ENCODE measurements at regions not wholly inside any gene's neighbourhood (a gene's known extent, or its start where the extent isn't known, plus 50 kb on each side); places are given as distances from the start of the nearest gene placed in this dataset.

DNA sequence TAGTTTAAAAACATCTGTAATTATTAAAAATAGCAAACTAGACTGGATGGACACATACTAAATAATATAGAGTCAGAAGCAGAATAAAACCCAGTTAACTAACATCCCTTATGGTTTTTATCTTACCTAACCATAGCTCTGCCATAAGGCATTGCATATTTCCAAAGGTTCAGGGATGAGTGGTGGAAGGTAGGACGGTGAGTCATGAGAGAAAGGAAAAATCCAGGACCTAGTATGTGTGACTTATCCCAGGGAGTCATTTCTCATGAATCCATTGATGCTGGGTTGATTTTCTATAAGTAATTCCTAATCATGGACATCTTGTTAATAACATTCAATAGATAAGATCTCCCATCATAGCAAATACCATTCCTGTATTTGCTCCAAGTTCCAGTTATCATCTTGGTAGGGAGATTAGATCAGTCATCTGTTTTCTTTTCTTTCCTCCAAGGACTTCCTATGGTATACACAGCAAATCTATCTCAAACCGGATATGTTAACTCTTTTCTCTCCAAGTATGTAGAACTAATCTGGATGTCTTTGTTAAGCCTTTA is 490.7 kb upstream of the B3GALT2 start:
- no peak for DNase-seq

DNA sequence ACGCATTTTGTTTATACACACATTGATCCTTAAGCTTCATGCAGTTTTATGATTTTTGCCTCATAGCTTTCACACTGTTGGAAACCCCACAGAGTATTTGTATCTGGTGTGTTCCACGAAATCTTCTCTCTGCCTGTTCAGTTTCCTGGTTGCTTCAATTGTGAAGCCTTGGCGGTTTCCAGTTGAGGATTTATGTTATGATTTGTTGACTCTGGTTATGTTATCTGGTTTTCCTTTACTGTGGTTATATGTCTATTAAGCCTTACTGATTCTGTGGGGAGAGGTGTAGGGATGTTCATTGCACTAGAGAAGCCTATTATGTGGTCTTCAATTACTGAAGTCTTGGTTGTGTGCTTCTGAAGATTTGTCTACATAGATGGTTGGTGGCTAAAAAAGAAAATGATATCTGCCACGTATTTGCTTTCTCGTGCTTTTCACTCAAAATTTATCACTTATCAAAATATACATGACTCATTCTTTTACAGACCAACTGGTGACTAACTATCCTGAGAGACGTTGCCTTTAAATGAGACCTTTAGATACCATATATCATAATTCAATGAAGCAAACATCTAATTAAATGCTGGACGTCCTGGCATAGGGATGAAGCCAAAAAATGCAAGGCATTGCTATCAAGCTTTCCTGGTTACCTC is 488.0 kb upstream of the B3GALT2 start:
- DNase-seq: no peak

DNA sequence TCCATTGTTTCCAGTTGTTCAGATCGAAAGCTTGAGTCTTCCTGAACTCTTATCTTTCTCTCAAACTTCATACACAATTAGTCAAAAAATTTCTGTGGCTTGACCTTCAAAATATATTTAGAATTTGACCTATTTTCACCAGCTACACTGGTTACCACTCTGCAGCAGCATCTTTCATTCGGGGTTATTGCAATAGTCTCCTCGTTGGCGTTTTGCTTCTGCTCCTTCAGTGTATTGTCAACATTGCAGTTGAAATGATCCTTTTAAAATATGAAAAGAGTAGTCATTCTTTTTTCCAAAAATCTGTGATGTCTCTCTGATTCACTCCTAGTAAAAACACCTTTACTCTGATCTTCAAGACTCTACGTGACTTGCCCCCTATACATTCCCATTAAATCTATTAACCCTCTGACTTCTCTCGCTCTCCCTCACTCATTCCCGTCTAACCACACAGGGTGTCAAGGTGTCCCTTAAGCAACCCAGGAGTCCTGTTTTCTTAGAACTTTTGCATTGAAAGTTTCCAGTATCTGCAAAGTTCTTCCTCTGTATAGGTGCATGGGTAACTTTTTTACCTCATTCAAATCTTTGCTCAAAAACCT is 480.2 kb upstream of the B3GALT2 start:
- DNase-seq: no peak

DNA sequence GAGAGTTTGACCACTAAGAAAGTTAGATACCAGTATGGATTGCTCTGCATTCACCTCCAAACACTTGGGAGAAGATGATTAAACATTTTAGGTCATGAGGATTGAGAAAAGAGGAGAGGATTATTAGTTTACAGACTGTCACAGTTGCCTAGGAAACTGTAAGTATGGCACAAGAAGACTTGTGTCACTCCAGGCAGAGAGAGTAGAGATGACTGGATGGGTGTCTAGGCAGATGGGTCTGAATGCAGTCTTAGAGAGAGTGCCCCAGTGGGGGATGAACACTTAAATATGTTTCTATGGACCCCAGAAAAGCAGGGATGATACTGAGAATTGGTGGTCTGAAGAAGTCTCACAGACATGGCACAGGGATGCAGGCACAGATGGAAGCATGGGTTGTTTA is 477.6 kb upstream of the B3GALT2 start:
- no peak for DNase-seq

DNA sequence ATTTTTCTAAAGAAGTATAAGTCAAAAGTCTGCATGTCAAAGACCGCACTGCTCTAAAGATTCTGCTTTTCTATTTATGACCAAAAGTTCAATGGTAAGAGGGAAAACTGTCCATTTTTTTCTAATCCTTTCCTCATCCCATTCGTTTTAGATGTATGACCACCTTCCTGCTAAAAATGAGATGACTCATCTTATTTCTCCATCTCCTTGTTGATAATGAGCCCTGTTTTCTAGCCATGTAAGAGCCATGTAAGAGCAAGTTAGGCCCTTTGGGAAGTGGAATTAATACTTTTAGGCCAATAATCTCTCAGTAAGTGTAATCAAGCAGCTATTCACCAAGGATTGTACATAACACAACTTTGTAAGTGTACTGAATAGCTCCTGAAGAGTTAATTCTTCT is 475.6 kb upstream of the B3GALT2 start:
- no peak for DNase-seq

DNA sequence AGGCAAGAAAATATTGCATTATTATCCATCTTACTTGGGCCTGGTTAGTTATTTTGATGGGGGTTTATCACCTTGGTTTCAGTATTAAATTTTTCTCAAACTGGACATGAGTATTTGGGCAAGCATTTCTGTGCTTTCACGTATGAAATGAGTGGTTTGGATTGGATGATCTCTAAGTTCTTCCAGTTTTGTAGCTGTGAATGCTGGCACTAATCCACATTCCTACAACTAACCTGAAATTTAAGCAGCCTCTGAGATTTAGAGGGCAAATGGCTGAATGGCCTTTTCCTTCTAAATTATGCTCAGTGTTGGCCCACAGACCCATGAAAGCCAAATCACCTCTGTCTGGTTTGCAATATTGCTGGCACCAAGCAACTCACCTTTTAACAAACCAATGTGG is 475.0 kb upstream of the B3GALT2 start:
- DNase-seq: no peak

DNA sequence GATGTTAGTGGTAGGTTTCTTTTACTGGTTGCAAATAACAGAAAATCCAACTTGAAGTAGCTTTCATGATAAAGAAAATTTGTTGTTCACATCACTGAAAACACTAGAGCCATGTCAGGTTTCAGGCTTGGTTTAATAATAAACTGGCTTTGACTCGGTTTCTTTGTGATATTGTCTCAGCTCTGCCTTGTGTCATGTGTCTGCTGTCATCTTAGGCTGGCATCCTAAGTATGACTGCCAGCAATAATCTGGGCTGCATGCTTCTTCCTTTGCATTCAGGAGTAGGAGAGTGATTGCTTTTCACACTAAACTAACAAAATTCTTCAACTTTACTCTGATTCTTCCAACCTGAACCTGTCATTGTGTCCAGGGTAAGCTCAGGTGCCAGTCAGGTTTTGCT is 474.0 kb upstream of the B3GALT2 start:
- no peak for DNase-seq

DNA sequence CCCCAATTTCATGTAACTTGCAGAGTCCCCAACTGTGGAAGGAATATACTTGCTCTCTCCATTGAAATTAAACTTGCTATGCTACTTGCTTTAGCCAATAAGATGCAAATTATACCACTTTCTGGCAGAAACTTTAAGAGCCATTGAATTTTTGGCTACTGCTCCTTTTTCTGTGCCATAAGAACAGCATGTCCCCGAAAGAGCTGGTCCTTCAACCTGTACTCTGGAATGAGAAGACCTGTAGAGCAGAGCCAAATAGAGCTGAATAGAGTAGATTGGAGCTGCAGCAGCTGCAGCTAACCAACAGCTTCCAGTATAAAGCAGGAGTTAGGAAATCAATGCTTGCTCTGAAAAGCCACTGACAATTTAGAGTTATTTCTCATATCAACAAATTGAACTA is 472.3 kb upstream of the B3GALT2 start:
- DNase-seq: no peak

DNA sequence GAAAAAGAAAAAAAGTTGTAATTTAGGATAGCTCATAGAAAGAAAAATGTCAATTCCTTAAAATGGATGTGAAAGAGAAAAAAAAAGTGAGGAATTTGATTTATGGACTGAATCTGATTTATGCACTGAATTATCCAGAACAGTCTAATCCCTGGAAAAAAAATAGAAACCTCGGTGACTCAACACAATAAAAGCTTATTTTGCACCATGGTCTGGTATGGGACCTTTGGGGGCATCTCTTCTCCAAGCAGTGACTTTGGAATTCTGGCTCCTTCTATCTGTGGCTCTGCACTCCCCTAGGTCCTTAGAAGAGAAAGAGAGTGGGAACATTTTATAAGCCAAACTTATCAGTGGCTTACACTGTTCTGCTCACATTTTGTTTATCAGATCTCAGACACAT is 471.7 kb upstream of the B3GALT2 start:
- DNase-seq: no peak

DNA sequence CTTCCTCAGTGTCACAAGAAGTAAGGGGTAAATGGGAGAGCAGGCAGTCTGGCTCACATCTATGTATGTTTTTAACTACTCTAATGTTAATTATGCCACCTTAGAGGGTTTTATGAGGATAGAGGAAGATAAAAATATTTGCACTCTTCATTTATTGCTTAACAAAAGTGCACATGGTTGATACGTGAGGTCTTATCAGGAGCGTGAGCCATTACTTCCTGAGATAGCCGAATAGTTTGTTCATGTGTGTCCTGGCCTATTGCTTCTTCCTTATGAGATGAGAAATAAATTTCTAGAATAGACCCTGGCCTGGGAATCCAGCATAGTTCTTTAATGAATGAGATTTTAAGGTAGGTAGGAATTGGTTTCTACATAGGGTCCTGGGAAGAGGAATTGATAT is 471.1 kb upstream of the B3GALT2 start:
- DNase-seq: no peak

DNA sequence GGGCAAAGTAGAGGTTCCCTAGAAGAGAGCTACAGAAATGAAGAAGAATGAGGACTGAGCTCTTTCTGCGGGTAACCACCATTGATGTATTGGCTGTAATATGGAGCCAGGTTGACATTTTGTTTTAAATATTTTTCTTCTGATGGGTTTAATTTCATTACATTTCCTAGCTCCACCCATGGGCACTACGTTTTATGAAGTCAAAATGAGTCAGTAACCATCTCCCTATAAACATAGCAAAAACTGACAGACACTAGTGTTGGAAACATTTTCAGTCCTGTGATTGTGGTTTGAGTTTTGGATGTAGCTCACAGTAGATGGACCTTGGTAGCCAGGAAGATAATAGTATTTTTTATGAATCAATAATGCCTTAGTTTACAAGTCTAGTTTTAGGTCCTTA is 470.4 kb upstream of the B3GALT2 start:
- no peak for DNase-seq

DNA sequence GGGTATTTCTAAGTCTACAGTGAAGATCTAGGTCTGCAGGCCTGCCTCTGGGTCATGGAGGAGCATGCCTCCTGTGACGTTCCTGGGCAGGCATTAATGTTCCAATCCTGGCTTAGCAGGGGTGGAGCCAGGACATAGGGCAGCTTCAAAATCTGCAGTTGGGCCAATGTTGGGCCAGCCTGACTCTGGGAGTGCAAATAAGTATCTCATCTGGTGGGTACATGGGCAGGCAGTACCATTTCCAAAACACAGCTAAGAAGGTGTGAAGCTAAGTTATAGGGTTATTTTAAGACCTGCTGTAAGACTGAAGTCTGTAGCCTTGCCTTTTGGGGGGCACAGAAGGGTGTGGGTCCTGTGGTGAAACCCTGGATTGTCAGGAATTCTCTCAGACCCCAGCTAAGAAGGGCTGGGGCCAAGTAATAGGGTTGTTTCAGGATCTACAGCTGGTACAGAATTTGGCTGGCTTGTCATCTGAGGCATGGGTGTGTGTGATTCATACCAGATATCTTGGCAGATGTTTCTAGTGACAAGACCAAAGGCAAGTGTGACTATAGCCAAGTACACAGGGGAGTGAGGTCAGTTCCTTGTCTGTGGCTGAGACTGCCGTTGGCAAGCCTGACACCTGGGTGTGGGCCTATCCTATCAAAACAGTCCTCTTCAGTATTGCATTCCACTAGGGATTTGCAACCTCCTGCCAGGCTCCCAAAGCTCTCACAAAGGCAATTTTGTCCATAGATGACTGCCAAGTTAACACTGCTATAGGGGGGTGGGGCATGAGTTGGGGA is 468.7 kb upstream of the B3GALT2 start:
- DNase-seq: no peak

DNA sequence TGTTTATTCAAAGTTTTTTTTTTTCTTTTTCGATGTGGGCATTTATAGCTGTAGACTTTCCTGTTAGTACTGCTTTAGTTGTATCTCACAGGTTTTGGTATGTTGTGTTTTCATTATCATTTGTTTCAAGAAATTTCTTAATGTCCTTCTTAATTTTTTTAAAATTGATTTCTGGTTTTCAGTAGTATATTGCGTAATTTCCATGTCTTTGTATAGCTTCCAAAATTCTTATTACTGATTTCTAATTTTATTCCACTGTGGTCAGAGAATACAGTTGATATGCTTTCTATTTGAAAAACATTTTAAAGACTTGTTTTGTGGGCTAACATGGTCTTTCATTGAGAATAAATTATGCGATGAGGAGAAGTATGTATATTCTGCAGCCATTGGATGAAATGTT is 463.2 kb upstream of the B3GALT2 start:
- no peak for DNase-seq

DNA sequence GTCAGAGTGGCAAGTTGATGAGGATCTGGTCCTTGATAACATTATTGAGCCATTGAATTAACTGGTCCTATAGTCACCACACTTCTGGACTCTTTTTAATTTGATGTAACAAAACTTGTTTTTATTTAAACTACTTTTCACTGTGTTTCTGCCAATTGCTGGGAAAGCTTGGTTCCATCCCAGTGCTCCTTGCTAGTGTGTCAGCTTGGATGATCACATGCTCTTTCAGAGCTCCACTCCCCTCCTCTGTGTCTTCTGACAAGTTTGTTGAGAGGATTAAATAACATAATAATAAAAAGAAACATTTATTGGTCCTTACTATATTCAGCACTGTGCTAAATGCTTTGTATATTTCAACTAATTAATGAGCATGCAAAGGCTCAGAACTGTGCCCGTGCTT is 448.5 kb upstream of the B3GALT2 start:
- DNase-seq: no peak

DNA sequence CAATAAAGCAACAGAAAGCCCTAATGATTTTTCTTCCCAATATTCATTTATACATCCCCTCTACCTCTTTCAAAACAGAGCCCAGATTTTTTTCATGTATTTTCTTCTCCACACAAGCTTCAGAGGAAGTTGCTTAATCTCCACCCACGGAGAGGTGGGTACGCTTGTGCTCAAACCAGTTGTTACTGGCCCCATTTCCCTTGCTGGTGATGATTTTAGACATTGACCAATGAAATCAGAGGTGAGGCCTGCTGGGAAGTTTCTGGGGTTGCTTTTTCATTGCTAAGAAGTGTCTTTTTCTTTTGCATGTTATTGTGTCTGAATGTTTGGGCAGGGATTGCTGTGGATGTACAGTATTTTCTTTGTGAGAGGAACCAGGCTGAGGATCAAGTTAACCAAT is 448.1 kb upstream of the B3GALT2 start:
- no peak for DNase-seq

DNA sequence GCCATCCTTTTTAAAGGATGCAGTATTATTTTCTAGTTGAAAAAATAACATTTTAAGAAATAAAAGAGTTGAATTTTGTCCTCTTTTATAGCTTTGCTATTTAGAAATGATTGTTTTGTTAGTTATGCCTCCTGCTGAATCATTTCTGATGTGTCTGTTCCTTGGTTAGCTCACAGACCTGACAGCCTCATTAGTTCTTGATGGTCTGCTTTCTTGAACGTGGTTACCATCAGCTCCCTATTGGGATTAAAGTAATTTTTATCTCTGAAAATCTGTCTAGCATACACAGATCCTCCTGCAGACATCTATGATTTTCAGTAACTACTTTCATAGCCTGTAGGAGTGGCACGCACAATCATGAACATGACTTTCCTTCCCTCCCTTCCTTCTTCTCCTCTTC is 447.6 kb upstream of the B3GALT2 start:
- DNase-seq: no peak

DNA sequence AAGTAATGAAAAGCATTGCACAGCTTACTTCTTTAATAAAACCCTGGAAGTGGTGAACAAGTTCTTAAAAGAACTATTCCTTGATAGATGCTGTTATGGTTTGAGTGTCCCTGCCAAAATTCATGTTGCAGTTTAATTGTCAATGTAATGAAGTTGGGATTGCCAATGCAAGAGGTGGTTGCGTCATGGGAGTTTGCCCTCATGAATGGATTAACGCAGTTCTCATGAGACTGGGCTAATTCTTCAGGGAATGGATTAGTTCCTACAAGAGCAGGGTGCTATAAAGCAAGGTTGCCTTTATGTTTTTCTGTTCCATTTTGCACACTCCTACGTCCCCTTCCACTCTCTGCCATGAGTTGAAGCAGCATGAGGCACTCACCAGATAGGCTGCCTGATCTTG is 446.7 kb upstream of the B3GALT2 start:
- no peak for DNase-seq

DNA sequence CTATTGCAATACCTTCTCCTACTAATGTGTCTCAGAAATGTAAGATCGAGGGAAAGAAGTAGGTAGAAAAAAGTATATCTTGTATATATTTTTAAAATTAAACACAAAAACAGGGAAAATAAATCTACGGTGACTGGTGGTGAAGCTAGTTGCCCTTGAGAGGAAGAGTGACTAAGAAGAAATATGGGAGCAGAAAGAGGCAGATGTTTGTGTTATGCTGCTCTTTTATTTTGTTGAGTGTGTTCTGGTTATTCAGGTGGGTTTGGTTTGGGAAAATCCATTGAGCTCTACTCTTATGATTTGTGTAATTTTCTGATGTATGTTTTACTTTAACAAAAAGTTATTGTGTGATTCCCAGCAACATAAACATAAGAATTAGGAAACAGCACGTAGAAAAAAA is 444.9 kb upstream of the B3GALT2 start:
- no peak for DNase-seq

DNA sequence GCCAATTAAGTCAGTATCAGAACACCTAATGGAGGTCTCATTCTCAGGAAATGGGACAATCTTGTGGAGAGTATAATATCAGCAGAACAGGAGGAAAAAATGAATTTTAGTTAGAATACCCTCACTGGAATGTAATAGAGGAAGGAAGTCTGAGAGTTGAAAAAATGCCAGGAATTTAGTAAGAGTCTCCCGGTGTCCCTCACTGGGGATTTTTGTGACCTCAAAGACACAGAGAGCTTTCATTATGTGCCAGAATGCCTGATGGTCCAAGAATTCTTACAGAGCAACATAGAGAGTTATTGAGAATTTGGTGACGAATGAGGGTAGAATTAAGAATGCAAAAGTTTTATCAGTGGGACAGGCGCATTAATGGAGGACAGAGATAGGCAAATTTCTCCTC is 443.5 kb upstream of the B3GALT2 start:
- DNase-seq: no peak

DNA sequence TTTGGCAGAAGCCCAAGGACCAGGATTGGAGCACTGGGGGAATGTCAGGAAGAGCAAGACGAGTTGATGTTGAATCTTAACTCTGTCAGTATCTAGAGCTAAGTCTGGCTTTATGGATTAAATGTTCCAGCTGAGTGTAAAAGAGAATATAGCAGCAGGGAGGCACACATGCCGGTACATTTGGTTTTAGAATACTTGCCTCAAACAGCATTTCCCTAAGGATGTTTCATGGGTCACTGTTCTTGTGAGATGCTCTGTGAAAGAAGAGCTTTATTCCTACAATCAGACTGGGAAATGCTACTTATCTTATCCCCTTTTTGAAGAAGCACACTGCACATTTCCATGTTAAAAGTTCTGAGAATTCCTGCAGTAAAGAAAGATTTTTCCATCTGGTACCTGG is 440.3 kb upstream of the B3GALT2 start:
- DNase-seq: no peak

DNA sequence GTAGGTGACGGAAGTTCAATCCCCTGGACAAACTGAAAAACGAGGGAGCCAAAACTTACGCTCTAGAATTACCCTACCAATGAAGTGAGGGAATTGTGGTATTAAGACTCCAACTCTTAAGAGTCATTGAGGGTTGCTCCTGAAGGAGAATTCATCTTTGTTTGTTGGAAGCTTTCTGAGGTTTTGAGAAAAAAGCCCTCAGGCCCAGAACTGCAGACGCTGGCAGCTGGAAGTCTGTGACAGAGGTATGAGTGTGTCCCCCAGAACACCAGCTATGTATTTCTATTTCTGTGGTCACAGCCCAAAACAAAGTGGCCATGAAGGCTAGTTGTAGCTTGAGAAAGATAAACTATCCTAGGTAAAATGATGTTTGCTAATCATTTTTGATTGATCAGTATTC is 438.8 kb upstream of the B3GALT2 start:
- no peak for DNase-seq

DNA sequence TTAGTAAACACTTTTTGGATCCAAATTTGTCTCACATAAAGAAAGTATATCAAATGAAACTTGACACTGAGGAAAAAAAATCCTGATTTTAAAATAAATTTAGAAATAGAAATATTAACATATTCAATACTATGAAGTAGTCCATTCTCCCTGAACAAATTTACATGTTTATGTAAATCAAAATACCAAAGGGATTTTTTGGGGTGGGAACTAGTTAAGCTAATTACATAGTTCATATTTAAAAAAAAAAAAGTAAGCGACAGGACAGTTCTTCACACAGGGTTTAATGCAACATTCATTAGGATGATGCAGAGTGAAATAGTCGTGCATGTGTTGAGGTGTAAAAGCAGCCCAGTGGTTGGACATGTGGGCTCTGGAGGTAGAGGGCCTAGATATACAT is 433.5 kb upstream of the B3GALT2 start:
- no peak for DNase-seq

DNA sequence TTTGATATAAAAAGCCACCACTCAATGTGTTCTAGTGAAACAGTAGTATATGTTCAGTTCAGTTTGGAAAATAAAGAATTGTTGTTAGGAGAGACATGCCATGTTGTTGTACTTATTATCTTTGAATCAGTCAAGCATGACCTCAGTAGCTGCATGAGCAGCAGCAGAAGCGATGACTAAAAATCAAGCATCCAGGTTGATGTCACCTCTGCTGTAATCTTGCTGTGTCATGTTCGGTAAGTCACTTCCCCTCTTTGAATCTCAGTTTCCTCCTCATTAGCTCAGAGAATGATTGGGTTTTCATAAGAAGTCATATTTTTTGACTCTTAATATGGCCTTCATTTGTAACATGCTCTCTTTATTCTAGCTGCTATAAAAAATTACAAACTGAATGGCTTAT is 428.4 kb upstream of the B3GALT2 start:
- no peak for DNase-seq

DNA sequence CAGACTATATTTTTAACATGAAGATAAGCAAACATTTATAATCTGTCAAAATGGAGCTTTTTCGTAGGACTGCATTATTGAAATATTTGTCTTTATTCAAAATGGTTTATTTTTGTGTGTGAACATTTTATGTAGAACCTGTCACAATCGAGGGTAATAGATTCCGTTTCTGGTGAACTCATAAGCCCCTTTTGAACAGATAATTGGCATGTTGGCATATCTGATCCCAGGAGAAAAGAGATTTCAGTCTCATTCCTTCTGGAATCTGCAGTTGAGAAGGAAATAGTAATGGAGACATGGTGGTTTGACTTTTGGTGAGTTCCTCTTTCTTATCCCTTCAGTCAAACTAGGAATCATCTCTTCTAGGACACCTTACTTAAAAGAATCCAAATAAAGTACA is 427.9 kb upstream of the B3GALT2 start:
- DNase-seq: no peak

Measured in activated T-cell treated with anti-CD3 and anti-CD28 coated beads for 4 hours (primary cell).